IgD-negative memory B cell (primary cell): ENCODE measurements at regions not wholly inside any gene's neighbourhood (a gene's known extent, or its start where the extent isn't known, plus 50 kb on each side); places are given as distances from the start of the nearest gene placed in this dataset.

Experiments used
- H3K27ac Mint-ChIP-seq, 3 donors: one replicate each; pipeline ENCODE4 v1.8.0; 2020 to 2022; ENCODE audit warnings: mild to moderate bottlenecking in 3 of 3, mixed read lengths in 3 of 3, moderate library complexity in 1 of 3
- H3K27me3 Mint-ChIP-seq: one replicate; pipeline ENCODE4 v1.8.0; 2021; ENCODE audit warnings: mixed read lengths
- H3K36me3 Mint-ChIP-seq: one replicate; pipeline ENCODE4 v1.8.0; 2020; ENCODE audit warnings: mild to moderate bottlenecking, mixed read lengths
- H3K4me1 Mint-ChIP-seq, 3 donors: one replicate each; pipeline ENCODE4 v1.8.0; 2020 to 2022; ENCODE audit warnings: mixed read lengths in 3 of 3, mild to moderate bottlenecking in 1 of 3
- H3K4me3 Mint-ChIP-seq, 4 donors: one replicate each; pipeline ENCODE4 v1.8.0; 2020 to 2022; ENCODE audit warnings: mild to moderate bottlenecking in 4 of 4, mixed read lengths in 4 of 4, moderate library complexity in 3 of 4
- H3K9me3 Mint-ChIP-seq, 3 donors: one replicate each; pipeline ENCODE4 v1.8.0; 2020 to 2021; ENCODE audit warnings: mixed read lengths in 3 of 3, mild to moderate bottlenecking in 1 of 3

DNA sequence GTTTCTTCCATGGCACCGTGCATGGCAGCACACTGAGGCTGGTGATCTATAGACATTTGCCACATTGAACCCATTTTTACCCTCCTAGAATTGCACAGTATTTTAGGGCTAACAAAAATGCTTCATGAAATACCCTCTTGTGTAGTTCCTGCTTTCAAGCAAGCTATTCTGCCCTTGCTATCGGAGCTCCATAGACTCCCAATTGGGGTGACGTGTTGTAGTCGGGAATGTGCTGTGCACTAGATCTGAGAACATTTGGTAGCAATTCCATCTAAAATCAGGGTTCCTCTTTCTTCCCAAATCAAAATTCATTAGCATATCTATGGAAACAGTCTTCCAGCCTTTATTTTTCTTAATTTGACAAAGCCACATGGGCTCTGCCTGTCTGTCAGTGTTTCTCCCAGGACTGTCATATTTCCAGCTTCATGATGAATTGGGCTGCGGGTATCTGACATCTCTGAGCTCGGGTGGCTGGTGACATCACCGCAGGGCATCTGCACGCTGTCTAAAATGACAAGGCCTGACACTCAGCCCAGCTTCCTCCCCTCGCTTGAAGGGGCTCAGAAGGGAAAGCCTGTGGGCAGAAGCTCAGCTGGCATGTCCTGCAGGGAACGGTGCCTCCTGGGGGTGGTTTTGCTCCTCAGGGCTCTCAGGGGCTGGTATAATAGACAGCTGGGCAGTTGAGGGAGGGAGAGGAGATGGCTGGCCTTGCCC is 406.4 kb downstream of the QKI start:
- Mint-ChIP-seq H3K36me3 (no peaks in the 10 kb centered on the region), H3K27ac (no peak overlapping the region), H3K9me3 (peaks cover 0 to 4% (median 0%) of the 10 kb centered on the region in 3 donors), H3K4me3 (no peak overlapping the region), H3K27me3 (peaks cover 2% of the 10 kb centered on the region), H3K4me1 (peaks cover 0 to 2% (median 0%) of the 10 kb centered on the region in 3 donors)

DNA sequence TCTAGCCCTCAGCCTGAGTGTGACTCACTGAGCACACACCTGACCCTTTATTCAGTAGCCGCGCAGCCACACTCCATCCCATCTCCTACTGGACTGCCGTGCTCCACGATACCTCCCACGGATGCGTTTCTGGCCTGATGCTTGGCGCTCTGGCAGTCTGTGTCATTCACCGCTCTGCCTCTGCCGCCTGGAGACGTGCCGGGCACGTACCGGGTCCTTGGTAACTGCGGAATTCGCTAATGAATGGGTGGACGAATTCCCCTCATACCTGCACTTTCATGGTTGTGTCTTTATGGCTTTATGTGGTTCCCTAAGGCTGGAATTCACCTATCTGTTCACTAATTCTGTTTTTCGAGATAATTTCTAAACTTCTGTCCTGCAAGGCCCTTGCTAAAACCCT is 405.7 kb downstream of the QKI start:
- Mint-ChIP-seq H3K4me1 (peaks cover 0 to 6% (median 2%) of the 10 kb centered on the region in 3 donors), H3K27ac (peak overlapping the region in 1 of 3 donors; percentile 24), H3K4me3 (no peak overlapping the region), H3K9me3 (peaks cover 0 to 4% (median 0%) of the 10 kb centered on the region in 3 donors), H3K27me3 (peaks cover 2% of the 10 kb centered on the region), H3K36me3 (no peaks in the 10 kb centered on the region)

DNA sequence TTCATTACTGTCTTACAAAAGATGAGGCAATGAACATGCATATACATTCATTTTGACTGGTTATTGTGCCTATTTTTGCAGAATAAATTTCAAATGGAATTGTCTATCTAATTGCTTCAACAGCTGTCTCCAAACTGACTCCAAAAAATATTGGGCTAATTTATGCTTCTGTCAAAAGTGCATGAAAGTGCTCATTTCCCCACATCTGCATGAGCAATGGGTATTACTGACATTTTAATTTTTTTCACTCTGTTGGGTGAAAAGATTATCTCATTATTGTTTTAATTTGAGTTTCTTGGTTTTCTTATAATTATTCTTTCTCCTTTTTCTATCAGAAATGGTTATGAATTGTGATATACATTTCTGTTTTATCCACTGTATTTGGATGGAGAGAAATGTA is 404.2 kb downstream of the QKI start:
- Mint-ChIP-seq H3K27ac (no peak overlapping the region), H3K4me1 (peaks cover 11 to 19% (median 16%) of the 10 kb centered on the region in 3 donors), H3K27me3 (peaks cover 6% of the 10 kb centered on the region), H3K9me3 (peaks cover 0 to 4% (median 0%) of the 10 kb centered on the region in 3 donors), H3K36me3 (no peaks in the 10 kb centered on the region), H3K4me3 (no peak overlapping the region)

DNA sequence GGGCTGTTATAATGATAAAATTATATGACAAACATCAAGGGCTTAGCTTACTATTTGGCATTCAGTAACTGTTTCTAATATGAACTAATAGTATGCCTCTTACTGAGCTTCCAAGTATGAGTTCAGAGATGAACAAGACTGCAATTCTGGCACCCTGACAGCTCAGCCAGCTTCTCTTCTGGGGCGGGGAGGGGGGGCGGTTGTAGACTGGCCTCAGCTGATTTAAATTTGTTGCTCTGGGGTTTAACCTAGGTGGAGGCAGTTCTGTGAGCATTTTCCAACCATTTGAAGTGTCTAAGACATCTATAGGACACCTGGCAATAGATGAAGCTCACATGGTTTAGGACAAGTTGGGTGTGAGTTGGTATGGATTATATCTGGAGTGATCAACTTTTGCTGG is 401.9 kb downstream of the QKI start:
- peaks cover 0 to 4% (median 0%) of the 10 kb centered on the region in 3 donors for H3K9me3 Mint-ChIP-seq
- peaks cover 15 to 25% (median 19%) of the 10 kb centered on the region in 3 donors for H3K4me1 Mint-ChIP-seq
- no peak overlapping the region for H3K4me3 Mint-ChIP-seq
- H3K27me3 Mint-ChIP-seq = peaks cover 6% of the 10 kb centered on the region
- H3K36me3 Mint-ChIP-seq = no peaks in the 10 kb centered on the region
- H3K27ac Mint-ChIP-seq = no peak overlapping the region

DNA sequence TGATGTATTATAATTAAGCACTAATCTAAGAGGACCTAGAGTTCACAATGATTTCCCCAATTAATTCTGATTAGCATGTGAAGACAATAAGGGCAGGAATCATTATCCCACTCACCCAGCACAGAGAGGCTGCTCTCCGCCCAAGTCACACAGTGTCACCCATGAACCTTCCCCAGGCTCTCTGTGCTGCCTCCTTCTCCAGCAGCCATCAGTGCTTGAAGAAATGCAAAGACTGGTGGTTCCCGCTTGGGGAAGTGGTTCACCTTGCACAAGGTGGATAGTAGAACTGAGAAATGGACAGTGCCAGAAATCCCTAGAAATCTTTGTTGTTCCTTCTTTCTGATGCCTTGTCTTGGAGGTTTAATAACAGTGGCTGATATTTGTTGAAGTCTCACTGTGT is 401.3 kb downstream of the QKI start:
- Mint-ChIP-seq H3K36me3 (no peaks in the 10 kb centered on the region), H3K9me3 (peaks cover 0 to 4% (median 0%) of the 10 kb centered on the region in 3 donors), H3K27me3 (peaks cover 6% of the 10 kb centered on the region), H3K4me3 (peak overlapping the region in 1 of 4 donors; percentile 20), H3K27ac (no peak overlapping the region), H3K4me1 (peaks cover 15 to 25% (median 19%) of the 10 kb centered on the region in 3 donors)

DNA sequence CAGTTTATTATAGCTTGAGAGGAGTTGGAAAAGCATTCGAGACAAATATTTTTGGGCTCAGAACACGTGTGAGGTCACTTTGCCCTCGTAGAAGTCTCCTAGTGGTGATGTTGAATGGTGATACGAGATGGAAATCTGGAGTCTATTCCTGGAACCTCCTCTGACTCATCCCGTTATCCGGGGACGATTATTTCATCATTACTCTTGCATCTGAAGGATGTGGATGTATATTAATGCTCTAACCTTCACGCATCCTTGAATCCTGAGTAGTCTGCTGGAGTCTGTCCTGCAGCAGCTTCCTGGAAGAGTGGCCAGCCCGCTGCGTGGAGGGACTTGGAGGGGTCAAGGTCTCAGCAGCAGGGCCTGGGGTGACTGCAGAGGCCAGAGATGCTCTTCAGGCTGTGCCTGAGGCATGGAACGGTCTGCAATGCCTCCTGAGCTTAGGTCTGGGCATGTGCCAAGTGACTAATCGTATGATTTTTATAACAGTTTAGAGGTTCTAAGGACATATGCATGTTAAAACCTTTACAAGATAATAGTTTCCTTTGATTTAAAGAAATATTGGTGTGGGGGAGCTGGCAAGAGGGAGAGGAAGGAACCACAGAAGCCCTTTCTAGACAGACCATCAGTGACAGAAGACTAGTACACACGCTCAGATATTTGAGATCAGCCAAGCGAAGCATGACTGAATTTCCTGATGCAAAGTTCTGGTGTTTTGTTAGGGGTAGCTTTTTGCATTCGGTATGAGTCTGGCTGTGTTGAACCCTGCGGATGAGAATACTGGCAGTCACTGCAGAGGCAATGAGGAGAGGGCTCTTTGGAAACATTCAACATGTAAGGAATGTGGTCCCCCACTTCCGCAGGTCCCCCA is 400.2 kb downstream of the QKI start:
- Mint-ChIP-seq H3K27ac (no peak overlapping the region), H3K9me3 (peaks cover 0 to 4% (median 0%) of the 10 kb centered on the region in 3 donors), H3K27me3 (peaks cover 4% of the 10 kb centered on the region), H3K4me1 (peaks cover 15 to 25% (median 19%) of the 10 kb centered on the region in 3 donors), H3K4me3 (peak overlapping the region in 1 of 4 donors; percentile 89), H3K36me3 (no peaks in the 10 kb centered on the region)

DNA sequence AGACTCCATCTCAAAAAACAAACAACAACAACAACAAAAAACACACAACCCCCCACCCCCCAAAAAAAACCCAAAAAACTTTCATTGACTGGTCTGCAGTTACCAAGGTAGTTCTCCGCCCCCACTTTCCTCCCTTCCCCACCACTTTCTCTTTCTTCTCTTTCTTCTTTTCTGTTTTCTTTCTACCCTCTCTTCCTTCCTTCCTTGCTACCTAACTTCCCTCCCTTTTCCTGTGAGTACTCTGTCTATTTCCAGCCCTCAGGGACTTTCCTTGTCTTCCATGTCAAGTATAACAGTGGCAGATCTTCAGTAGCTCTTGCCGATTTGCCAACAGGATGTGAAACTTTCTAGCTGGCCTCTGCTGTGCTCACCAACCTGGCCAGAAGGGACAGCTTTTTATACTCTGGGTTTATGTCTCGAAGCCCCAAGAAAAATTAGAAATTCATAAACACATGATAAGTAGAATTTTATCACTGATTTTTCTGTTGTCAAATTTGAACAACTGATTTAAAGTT is 399.5 kb downstream of the QKI start:
- H3K9me3 Mint-ChIP-seq = peaks cover 0 to 4% (median 0%) of the 10 kb centered on the region in 3 donors
- peaks cover 15 to 25% (median 19%) of the 10 kb centered on the region in 3 donors for H3K4me1 Mint-ChIP-seq
- H3K36me3 Mint-ChIP-seq = no peaks in the 10 kb centered on the region
- H3K27me3 Mint-ChIP-seq = peaks cover 4% of the 10 kb centered on the region
- H3K27ac Mint-ChIP-seq = no peak overlapping the region
- H3K4me3 Mint-ChIP-seq = peak overlapping the region in 2 of 4 donors; percentile 70 to 89

DNA sequence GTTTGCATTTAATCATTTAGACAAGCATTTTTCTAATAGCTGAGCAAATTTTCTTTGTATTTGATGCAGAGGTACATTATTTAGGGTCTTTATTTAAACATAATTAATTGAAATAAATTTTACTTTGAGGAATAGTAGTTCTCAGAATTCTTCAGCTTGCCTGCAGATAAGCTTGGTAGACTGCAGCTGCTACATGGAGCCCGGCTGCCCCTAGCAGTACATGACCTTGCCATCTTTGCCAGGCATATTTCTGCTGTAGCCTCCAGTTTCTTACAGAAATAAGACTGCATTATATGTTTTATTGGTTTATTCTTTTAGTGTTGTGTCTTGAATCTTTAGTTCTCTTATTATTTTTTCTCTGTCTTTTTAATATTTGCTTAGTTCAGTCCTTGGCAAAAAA is 396.8 kb downstream of the QKI start:
- H3K36me3 Mint-ChIP-seq = peaks cover 2% of the 10 kb centered on the region
- H3K27me3 Mint-ChIP-seq = peaks cover 5% of the 10 kb centered on the region
- no peaks in the 10 kb centered on the region for H3K9me3 Mint-ChIP-seq
- no peak overlapping the region for H3K4me3 Mint-ChIP-seq
- H3K27ac Mint-ChIP-seq = no peak overlapping the region
- peaks cover 15 to 25% (median 19%) of the 10 kb centered on the region in 3 donors for H3K4me1 Mint-ChIP-seq

DNA sequence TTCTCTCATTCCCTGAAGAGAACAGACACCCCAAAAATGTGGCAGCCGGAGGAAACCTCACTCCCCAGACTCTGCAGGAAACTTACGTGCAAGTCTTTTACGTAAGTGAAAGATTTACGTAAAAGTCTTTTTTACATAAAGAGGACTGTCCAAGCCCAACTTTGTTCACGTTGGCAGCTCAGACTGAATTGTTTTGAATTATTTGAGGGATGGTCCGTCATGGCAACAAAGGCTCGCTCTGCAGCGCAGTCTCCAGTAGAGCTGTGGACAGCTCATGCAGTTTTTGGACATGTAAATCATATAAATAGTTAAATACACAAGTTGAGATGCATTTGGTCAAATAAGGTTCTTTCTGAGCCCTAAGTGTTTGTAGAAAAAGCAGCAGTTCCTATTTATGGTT is 394.8 kb downstream of the QKI start:
- Mint-ChIP-seq H3K36me3 (peaks cover 2% of the 10 kb centered on the region), H3K9me3 (no peaks in the 10 kb centered on the region), H3K4me1 (peaks cover 5 to 15% (median 8%) of the 10 kb centered on the region in 3 donors), H3K27me3 (peaks cover 4% of the 10 kb centered on the region), H3K27ac (no peak overlapping the region), H3K4me3 (no peak overlapping the region)

DNA sequence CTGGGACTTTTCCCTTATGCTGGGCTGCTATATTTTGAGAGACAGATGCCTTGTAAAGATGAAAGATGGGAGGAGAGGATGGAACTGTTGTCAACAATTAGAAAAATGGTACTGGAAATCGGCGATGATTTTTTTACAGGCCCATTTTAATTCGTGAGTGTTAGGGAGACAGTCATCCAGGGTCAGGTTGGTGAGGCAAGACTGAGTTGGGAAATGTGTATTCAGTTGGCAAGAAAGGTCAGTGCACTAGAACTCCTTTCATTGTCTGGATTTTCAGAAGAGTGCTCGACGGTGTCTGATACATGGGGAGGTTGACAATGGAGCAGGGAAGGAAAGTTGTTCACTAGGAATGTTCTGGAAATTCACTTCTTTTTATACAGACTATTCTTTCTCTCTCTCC is 394.4 kb downstream of the QKI start:
- Mint-ChIP-seq H3K27ac (no peak overlapping the region), H3K36me3 (peaks cover 2% of the 10 kb centered on the region), H3K9me3 (no peaks in the 10 kb centered on the region), H3K27me3 (peaks cover 4% of the 10 kb centered on the region), H3K4me3 (no peak overlapping the region), H3K4me1 (peaks cover under 1 to 10% (median 4%) of the 10 kb centered on the region in 3 donors)

DNA sequence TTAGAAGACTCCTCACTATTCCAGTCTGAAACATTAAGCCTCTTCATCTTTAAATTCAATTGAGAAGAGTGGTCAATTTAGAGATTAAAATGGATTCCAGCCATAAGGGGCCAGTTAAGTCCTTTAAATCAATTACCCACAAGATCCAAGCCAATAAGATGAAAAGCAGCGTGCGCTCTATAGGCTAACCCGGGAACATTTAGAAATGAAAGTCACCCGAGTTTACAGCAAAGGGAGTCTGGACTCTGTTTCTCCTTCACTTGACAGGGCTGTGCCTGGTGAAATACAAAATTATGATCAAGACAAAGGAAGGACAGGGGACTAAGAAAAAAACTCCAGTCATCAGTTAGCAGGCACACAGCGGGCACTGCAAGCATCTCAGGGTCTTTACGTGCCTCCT is 393.7 kb downstream of the QKI start:
- Mint-ChIP-seq H3K9me3 (no peaks in the 10 kb centered on the region), H3K27me3 (peaks cover 4% of the 10 kb centered on the region), H3K4me1 (peaks cover 0 to 7% (median 4%) of the 10 kb centered on the region in 3 donors), H3K36me3 (peaks cover 2% of the 10 kb centered on the region), H3K4me3 (no peak overlapping the region), H3K27ac (no peak overlapping the region)

DNA sequence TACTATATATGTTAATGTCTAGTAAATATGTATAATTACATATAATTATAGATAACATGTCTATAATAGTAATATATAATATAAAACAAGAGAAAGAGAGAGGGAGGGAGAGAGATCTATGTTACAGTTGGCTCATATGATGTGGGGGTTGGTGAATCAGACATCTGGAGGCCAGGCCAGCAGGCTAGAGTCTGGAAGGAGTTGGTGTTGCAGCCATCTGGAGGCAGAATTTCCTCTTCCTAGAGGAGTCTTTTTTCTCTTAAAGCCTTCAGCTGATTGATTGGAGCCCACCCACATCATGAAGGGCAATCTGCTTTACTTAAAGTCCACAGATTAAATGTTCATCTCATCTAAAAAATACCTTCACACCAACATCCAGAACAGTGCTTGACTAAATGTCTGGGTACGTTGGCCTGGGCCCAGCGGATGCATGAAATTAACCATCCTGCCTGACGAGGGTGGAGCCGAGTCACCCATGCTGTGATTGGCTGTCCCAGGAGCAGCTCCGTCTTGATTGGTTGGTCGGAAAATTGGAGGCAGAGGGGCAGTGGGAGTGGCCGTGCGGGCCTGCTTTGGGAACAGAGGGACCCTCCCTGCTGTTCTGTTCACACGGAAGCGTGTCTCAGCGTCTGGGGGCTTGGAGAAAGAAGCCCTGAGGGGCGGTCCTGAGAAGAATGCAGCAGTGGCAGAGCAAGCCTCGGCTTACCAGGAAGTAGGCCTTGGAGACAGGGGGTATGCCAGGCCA is 392.4 kb downstream of the QKI start:
- Mint-ChIP-seq H3K4me3 (no peak overlapping the region), H3K27me3 (peaks cover 4% of the 10 kb centered on the region), H3K9me3 (no peaks in the 10 kb centered on the region), H3K4me1 (no peaks in the 10 kb centered on the region), H3K36me3 (peaks cover 2% of the 10 kb centered on the region), H3K27ac (no peak overlapping the region)

DNA sequence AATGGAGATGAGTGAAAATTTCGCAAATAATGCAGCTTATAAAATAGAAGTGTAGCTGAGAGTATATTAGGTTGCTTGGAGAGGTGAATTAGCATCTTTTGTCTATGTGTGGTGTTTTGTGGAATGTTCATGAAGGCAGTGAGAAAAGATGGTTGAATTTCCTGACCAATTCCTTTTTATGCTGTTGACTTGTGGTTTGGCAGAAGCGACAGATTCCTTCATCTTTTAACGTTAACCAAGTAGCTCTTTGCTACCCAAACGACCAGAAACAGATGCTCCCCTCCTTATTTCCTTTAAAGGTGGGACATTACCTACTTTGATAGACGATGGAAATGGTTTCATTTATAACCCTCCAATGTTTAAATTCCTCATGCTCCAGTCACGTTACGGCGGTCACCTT is 390.5 kb downstream of the QKI start:
- H3K4me3 Mint-ChIP-seq = no peak overlapping the region
- no peak overlapping the region for H3K27ac Mint-ChIP-seq
- peaks cover 4% of the 10 kb centered on the region for H3K27me3 Mint-ChIP-seq
- H3K9me3 Mint-ChIP-seq = no peaks in the 10 kb centered on the region
- H3K4me1 Mint-ChIP-seq = no peaks in the 10 kb centered on the region
- peaks cover 2% of the 10 kb centered on the region for H3K36me3 Mint-ChIP-seq

DNA sequence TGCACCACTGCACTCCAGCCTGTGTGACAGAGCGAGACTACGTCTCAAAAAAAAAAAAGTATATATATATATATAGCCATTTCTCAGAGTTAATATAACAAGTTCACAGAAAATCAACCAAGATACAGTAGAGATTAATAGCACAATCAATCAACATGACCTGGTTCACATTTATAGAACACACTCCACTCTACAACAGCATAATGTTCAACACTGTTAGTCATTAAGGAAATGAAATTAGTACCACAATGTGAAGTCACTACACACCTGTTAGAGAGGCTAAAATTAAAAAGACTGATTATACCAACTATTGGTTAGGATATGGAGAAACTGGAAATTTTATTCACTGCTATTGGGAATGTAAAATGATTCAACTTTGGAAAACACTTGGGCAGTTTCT is 387.7 kb downstream of the QKI start:
- Mint-ChIP-seq H3K27ac (no peak overlapping the region), H3K27me3 (peaks cover 3% of the 10 kb centered on the region), H3K36me3 (no peaks in the 10 kb centered on the region), H3K9me3 (peaks cover 0 to 12% (median 0%) of the 10 kb centered on the region in 3 donors), H3K4me1 (peaks cover 0 to 2% (median 0%) of the 10 kb centered on the region in 3 donors), H3K4me3 (no peak overlapping the region)
